IMR-90 (cell line): ENCODE measurements at regions not wholly inside any gene's neighbourhood (a gene's known extent, or its start where the extent isn't known, plus 50 kb on each side); places are given as distances from the start of the nearest gene placed in this dataset.

Source experiments
- CEBPB ChIP-seq: IDR thresholded peaks from 2 replicates; pipeline ENCODE4 v1.6.1; 2012; ENCODE audit warnings: low read depth, low read length, improper control_type of control experiment
- CHD1 ChIP-seq: IDR thresholded peaks from 2 replicates; pipeline ENCODE4 v1.6.1; 2012; ENCODE audit warnings: low read depth, low read length, improper control_type of control experiment
- CTCF ChIP-seq: conservative IDR thresholded peaks from 2 replicates; pipeline ENCODE4 v1.5.1; 2012; ENCODE audit warnings: mild to moderate bottlenecking, low read depth, low read length, improper control_type of control experiment
- FOS ChIP-seq: fragments of 150-350 bp; IDR thresholded peaks from 2 replicates; pipeline ENCODE4 v1.6.1; 2016; ENCODE audit warnings: low read depth, low read length
- MAFK ChIP-seq: IDR thresholded peaks from 2 replicates; pipeline ENCODE4 v1.6.1; 2012; ENCODE audit warnings: low read depth, low read length, improper control_type of control experiment
- MXI1 ChIP-seq: IDR thresholded peaks from 2 replicates; pipeline ENCODE4 v1.6.1; 2012; ENCODE audit warnings: low read depth, mild to moderate bottlenecking, low read length, moderate library complexity, borderline replicate concordance
- NFE2L2 ChIP-seq: fragments of 150-350 bp; IDR thresholded peaks from 2 replicates; pipeline ENCODE4 v1.6.1; 2016; ENCODE audit warnings: low read depth, mild to moderate bottlenecking, low read length
- POLR2A ChIP-seq: IDR thresholded peaks from 2 replicates; pipeline ENCODE4 v1.6.1; 2012; ENCODE audit warnings: mild to moderate bottlenecking, low read depth, low read length
- RAD21 ChIP-seq: IDR thresholded peaks from 2 replicates; pipeline ENCODE4 v1.6.1; 2012; ENCODE audit warnings: low read length, improper control_type of control experiment
- RFX5 ChIP-seq: IDR thresholded peaks from 2 replicates; pipeline ENCODE4 v1.8.0; 2012; ENCODE audit warnings: low read depth, mild to moderate bottlenecking, low read length, moderate library complexity
- USF2 ChIP-seq: fragments of 150-350 bp; IDR thresholded peaks from 2 replicates; pipeline ENCODE4 v1.6.1; 2017; ENCODE audit warnings: mild to moderate bottlenecking, antibody characterized with exemption, low read length, low read depth

- TF ChIP-seq CTCF (no peak), CEBPB (no peak), RFX5 (no peak), POLR2A (no peak), FOS (no peak), RAD21 (no peak), NFE2L2 (no peak), CHD1 (no peak), MXI1 (no peak), USF2 (no peak), MAFK (no peak)
Measured at GRCh38 chr14:76591266-76591665, 170.0 kb upstream of the VASH1 start.
